HG03342 (cell line): ENCODE measurements at regions not wholly inside any gene's neighbourhood (a gene's known extent, or its start where the extent isn't known, plus 50 kb on each side); places are given as distances from the start of the nearest gene placed in this dataset.
A peak's percentile ranks its signal among the peaks of the same experiment; 100 is the strongest.
"Not testable (repeated sequence)": the region's sequence is repeated elsewhere in the genome, so short reads cannot be mapped to it uniquely, and the experiment has no call there.

Experiments used
- ATAC-seq: cut with Tn5 transposase; IDR thresholded peaks from one replicate; pipeline ENCODE4 v1.9.1; 2021; ENCODE audit warnings: mild to moderate bottlenecking, moderate library complexity; ENCODE audit not compliant: unreplicated experiment

- no peak for ATAC-seq
Observed at GRCh38 chr1:88320291-88320690, 363.8 kb upstream of the PKN2 start.

- no peak for ATAC-seq
Observed at GRCh38 chr1:88321706-88322105, 362.4 kb upstream of the PKN2 start.

GRCh38 chr1:88324899-88325298 lies 359.2 kb upstream of the PKN2 start:
- ATAC-seq: no peak

- peak; percentile 58 for ATAC-seq
Observed at GRCh38 chr1:88327391-88328267, 356.4 kb upstream of the PKN2 start.

- ATAC-seq: no peak
Observed at GRCh38 chr1:88330201-88330600, 353.9 kb upstream of the PKN2 start.

- ATAC-seq: no peak
Observed at GRCh38 chr1:88333086-88333695, 350.9 kb upstream of the PKN2 start.

- ATAC-seq: no peak
Observed at GRCh38 chr1:88341447-88341846, 342.6 kb upstream of the PKN2 start.

GRCh38 chr1:88342081-88342480 lies 342.0 kb upstream of the PKN2 start:
- not testable (repeated sequence) for ATAC-seq

GRCh38 chr1:88350648-88351047 lies 333.4 kb upstream of the PKN2 start:
- ATAC-seq: no peak

- ATAC-seq: no peak
Observed at GRCh38 chr1:88351960-88352359, 332.1 kb upstream of the PKN2 start.

- ATAC-seq: no peak
Observed at GRCh38 chr1:88354256-88354655, 329.8 kb upstream of the PKN2 start.

GRCh38 chr1:88357729-88358128 lies 326.3 kb upstream of the PKN2 start:
- ATAC-seq: no peak

GRCh38 chr1:88371436-88372023 lies 312.5 kb upstream of the PKN2 start:
- ATAC-seq: no peak

- ATAC-seq: no peak
Observed at GRCh38 chr1:88375977-88376376, 308.1 kb upstream of the PKN2 start.

- ATAC-seq: no peak
Observed at GRCh38 chr1:88376421-88376820, 307.7 kb upstream of the PKN2 start.

- no peak for ATAC-seq
Observed at GRCh38 chr1:88378560-88378959, 305.5 kb upstream of the PKN2 start.

GRCh38 chr1:88394958-88395357 lies 289.1 kb upstream of the PKN2 start:
- no peak for ATAC-seq

- no peak for ATAC-seq
Observed at GRCh38 chr1:88398338-88398737, 285.7 kb upstream of the PKN2 start.

GRCh38 chr1:88399690-88400089 lies 284.4 kb upstream of the PKN2 start:
- ATAC-seq: peak; percentile 78

GRCh38 chr1:88401313-88401712 lies 282.8 kb upstream of the PKN2 start:
- peak; percentile 81 for ATAC-seq

- no peak for ATAC-seq
Observed at GRCh38 chr1:88404582-88404981, 279.5 kb upstream of the PKN2 start.

GRCh38 chr1:88407248-88407647 lies 276.8 kb upstream of the PKN2 start:
- ATAC-seq: no peak
